Transverse colon (tissue), 4 donors: ENCODE measurements at regions not wholly inside any gene's neighbourhood (a gene's known extent, or its start where the extent isn't known, plus 50 kb on each side); places are given as distances from the start of the nearest gene placed in this dataset.

Experiments
- POLR2A ChIP-seq: fragments of 450-650 bp; IDR thresholded peaks from one replicate; pipeline ENCODE4 v1.6.1; 2016; ENCODE audit warnings: antibody characterized with exemption, mild to moderate bottlenecking, moderate library complexity
- POLR2AphosphoS5 ChIP-seq, 3 donors: sonication (generic); formaldehyde crosslinking; IDR thresholded peaks; one replicate each; pipeline ENCODE4 v1.6.1; 2016; ENCODE audit warnings: antibody characterized with exemption in 3 of 3
- TF ChIP-seq, protein P1 (sequence below), 5 experiments: fragments of 200-600 bp in 3 of 5; fragments of 450-650 bp in 2 of 5; sonication (generic) in 3 of 5; IDR thresholded peaks; 1 replicate in 2 of 5; 2 replicates in 3 of 5; pipeline ENCODE4 v1.5.1; 2016 to 2017; ENCODE audit warnings: antibody characterized with exemption in 5 of 5, inconsistent platforms in 3 of 5, mild to moderate bottlenecking in 2 of 5, moderate library complexity in 1 of 5

DNA sequence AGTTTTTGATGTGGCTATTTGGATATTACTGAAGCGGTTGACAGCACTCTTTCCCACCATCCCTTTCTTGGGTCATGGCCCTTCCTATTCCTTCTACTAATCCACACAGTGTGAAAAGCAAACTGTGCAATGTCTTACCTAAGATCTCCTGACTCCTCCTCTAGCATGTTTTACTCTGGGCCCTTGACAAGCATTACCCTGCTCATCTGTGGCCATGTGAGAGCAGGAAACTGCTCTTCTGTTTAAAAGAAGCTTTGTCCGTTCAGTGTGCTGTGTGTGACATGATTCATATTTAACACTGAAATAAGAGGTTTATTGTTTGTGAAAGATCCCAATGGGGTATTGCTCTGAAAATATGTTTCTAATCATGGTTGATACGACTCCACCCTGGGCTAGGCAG is 1022.5 kb downstream of the AACS start:
- TF ChIP-seq, protein P1, sequence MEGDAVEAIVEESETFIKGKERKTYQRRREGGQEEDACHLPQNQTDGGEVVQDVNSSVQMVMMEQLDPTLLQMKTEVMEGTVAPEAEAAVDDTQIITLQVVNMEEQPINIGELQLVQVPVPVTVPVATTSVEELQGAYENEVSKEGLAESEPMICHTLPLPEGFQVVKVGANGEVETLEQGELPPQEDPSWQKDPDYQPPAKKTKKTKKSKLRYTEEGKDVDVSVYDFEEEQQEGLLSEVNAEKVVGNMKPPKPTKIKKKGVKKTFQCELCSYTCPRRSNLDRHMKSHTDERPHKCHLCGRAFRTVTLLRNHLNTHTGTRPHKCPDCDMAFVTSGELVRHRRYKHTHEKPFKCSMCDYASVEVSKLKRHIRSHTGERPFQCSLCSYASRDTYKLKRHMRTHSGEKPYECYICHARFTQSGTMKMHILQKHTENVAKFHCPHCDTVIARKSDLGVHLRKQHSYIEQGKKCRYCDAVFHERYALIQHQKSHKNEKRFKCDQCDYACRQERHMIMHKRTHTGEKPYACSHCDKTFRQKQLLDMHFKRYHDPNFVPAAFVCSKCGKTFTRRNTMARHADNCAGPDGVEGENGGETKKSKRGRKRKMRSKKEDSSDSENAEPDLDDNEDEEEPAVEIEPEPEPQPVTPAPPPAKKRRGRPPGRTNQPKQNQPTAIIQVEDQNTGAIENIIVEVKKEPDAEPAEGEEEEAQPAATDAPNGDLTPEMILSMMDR (IDR thresholded peaks at IDR 0.05) = no peak
- TF ChIP-seq POLR2A (no peak), POLR2AphosphoS5 (IDR thresholded peaks at IDR 0.05) (no peak)
